AG20443 (cell line): ENCODE measurements at regions not wholly inside any gene's neighbourhood (a gene's known extent, or its start where the extent isn't known, plus 50 kb on each side); places are given as distances from the start of the nearest gene placed in this dataset.
"Not testable (repeated sequence)": the region's sequence is repeated elsewhere in the genome, so short reads cannot be mapped to it uniquely, and the experiment has no call there.

ENCODE experiments used
- DNase-seq: peaks from one replicate; pipeline ENCODE4 v3.0.0; 2012; ENCODE audit warnings: low spot score, mixed read lengths

- no peak for DNase-seq
Measured at GRCh38 chr2:193476171-193476800, 1281.6 kb upstream of the TMEFF2 start.

- no peak for DNase-seq
Measured at GRCh38 chr2:193475038-193475437, 1280.3 kb upstream of the TMEFF2 start.

DNA sequence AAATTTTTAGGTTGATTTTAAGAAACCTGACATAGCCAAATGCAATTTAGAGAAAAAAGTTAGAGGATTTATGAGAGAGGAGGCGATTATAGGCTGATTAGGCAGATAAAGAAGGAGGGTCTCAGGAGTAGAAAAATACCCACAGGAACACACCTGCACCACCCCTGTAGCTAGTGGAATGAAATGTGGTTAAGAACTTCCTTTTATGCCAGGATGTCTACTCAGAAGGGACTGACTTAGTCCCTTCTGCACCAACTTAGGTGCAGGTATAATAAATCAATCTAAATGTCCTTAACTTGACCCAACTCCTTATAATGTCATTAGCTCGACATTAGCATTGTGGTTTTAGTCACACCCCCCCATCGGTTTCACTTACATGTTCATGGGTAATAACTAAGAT is 1274.5 kb upstream of the TMEFF2 start:
- DNase-seq = no peak

DNA sequence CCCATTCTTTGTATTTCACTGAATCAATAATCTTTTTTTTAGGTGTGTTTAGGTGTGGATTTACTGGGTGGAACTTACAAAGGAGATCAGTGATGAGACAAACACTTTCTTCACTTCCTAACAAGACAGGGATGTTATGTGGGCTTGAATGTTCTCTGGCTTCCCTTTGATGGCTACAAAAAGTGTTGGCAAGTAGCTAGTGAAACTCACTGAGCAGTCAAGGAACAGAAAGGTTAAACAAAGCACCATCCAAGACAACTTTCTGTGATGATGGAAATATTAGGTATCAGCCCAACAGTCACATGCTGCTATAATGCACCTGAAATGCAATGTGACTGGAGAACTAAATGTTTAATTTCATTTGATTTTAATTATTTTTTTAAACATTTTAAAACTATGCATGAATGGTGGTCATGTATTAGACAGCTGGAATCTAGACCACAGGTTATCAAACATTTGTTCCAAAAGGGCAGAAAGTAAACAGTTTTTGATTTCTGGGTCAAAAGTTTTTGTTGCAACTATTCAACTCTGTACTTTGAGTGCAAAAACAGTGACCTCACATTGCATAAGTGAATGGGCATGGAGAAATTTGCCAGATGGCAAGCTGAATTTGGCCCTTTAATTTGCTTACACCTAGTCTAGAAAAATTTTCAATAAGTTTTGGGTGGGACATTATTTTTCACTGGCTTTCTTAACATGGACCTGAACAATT is 1272.7 kb upstream of the TMEFF2 start:
- no peak for DNase-seq

- no peak for DNase-seq
Measured at GRCh38 chr2:193463011-193463410, 1268.3 kb upstream of the TMEFF2 start.

DNA sequence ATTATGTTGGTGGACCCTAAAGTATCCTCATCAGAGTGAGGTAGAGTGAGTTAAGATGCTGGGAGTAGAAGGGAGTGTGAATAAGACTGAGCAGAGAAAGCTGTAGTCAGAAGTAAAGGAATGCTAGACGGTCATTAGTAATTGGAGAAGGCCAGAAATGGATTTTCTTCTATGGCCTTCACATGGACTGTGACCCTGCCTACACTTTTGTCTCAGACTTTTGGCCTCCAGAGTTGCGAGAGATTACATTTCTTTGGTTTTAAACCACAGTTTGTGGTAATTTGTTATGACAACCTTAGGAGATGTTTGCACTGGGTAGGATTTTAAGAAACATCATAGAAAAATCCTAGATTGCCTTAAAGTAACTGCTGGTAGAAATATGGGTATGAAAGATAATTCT is 1267.7 kb upstream of the TMEFF2 start:
- DNase-seq = no peak

DNA sequence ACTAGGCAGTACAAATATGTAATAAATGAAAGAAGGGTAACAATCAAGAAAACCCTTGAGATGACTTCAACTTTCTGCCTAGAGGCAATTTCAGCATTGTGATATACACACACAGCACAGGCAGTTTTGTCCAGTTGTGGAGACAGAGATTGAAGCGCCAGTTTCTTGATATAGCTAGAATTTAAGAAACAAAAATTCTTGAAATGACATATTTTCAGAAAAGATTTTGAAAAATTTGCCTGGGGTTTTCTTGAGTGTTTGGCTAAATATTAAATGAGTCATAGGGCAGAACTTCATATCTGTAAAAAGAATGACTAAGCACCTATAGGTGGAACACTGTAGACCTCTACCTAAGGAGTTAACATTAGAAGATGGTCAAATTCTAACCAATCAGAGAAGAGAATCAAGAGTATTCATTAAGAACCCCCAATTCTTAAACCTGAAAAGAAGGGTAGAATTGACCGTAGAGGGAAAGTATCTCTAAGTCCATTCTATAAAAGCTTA is 1266.8 kb upstream of the TMEFF2 start:
- no peak for DNase-seq

- DNase-seq = no peak
Measured at GRCh38 chr2:193446967-193447366, 1252.2 kb upstream of the TMEFF2 start.

- DNase-seq = no peak
Measured at GRCh38 chr2:193442293-193442692, 1247.6 kb upstream of the TMEFF2 start.

DNA sequence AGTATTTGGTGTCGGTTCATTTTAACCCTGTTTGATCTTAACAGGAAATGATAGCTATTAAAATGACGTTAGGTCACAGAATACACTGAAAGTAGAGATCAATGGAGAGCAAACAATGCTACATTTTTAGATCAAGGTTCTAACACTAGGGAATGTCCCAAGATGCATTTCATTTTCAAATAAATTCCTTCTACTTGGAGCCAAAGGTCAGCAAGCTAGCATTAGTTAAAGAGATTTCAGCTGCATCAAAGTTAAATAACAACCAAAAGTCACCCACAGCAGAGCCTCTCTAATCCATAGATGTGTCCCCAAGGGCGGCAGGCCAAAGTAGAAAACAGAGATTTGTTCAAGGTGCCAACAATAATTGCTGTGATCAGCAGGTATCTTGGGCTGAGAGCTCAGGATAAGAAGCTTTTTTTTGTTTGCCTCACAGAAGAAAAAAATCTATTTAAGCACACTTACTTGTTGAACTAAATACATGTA is 1233.6 kb upstream of the TMEFF2 start:
- DNase-seq = no peak

DNA sequence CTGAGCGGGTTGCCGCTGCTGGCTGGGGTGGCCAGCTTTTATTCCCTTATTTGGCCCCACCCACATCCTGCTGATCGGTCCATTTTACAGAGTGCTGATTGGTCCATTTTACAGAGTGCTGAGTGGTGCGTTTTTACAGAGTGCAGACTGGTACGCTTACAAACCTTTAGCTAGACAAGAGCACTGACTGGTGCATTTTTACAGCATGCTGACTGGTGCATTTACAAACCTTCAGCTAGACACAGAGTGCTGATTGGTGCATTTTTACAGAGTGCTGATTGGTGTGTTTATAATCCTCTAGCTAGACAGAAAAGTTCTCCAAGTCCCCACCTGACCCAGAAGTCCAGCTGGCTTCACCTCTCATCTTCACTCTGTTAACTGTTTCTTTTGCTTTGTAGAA is 1217.6 kb upstream of the TMEFF2 start:
- DNase-seq = not testable (repeated sequence)

DNA sequence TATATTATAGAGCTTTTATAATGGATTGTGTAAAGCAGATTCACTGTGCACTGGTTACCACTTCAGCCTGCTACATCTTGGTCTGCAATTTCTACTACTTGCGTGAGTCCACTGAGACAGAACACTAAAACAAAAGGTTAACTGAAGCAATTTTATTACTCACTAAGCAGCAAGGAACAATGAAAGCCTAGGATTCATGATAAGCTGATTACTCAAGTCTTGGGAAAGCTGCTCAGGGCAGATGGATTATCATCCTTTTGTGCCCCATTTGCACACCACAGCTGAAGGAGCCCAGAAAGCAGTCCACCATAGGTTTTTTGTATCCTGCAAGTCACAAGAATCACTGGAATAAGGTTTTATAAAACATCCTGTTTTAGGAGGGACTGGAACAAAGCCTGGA is 1215.2 kb upstream of the TMEFF2 start:
- DNase-seq = no peak

GRCh38 chr2:193382583-193382982 is 1187.8 kb upstream of the TMEFF2 start:
- no peak for DNase-seq

GRCh38 chr2:193377789-193378188 is 1183.1 kb upstream of the TMEFF2 start:
- DNase-seq = no peak

- no peak for DNase-seq
Measured at GRCh38 chr2:193373120-193373519, 1178.4 kb upstream of the TMEFF2 start.

DNA sequence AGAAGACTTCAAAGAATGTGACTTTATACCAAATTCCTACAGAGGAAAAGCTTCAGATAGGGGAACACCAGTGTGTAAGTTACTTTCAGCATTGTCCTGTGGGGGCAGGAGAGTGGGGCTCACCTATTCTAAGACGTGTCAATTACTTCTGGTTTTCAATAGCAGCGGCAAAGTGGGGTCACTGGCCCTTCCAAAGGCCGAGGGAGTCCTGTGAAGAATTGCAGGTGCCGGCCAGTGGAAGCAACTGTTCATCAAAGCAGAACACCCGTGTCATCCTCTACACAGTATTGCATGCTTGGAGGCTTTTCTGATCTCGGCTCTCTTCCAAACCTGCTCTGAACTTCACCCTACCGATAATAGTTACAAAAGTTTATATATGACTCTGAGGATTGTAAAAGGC is 1176.5 kb upstream of the TMEFF2 start:
- no peak for DNase-seq

GRCh38 chr2:193368615-193369014 is 1173.9 kb upstream of the TMEFF2 start:
- no peak for DNase-seq

DNA sequence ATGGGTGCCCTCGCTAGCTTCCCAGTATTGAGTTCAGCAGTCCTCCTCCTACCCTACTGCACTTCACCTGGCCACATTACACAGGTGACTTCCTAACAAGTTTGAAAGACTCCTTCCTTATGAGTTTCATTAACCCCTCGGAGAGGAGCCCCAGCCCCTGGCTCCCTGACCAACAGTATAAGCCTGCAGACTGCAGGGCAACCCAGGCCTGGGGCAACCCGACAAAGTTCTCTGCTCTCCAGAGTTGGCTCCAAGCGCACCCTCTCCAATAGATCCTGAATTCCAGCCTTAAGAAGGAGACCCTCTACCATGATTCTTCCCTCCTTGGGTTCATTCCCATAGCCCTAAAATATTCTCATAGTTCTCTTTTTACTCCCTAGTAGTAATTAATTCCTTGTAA is 1162.8 kb upstream of the TMEFF2 start:
- DNase-seq = no peak

- not testable (repeated sequence) for DNase-seq
Measured at GRCh38 chr2:193352665-193353242, 1158.0 kb upstream of the TMEFF2 start.

GRCh38 chr2:193350509-193350908 is 1155.8 kb upstream of the TMEFF2 start:
- DNase-seq = no peak

DNA sequence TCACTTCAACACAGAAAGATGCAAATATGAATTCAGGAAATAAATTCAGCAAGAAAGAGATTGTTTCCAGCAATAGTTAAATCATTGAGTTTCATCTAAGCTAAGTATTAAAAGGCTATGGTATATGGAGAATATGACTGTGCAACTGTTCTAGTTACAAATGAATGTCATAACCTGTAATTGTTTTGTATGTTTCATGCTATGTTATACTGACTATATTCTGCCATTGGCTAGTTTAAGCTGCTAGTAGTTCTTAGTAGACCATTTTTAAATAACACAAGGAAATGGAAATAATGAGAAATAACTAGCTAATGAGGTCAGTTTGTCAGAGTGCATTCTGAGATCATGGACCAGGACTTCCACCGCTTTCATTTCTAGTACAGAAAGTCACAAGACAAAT is 1154.9 kb upstream of the TMEFF2 start:
- DNase-seq = no peak

DNA sequence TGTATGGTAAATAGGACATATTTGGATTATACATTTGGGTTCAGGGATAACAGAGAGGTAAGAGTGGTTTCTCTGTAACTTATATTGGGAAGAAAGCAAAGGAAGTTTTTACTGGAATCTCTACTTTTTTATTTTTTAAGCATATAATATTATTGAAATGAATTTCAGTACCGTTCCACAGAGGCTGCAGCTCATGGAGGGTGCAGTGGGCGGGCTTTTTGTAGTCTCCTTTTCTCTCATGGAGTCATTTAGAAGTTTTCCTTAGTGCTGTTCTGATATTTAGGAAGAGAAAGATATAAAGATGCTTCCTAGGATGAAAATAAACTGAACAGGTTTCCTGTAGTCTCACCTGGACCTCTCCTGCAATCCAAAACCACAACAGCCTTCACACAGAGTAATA is 1153.3 kb upstream of the TMEFF2 start:
- no peak for DNase-seq

GRCh38 chr2:193336781-193337180 is 1142.0 kb upstream of the TMEFF2 start:
- DNase-seq = no peak
